Esophagus muscularis mucosa (tissue), 3 donors: ENCODE measurements at regions not wholly inside any gene's neighbourhood (a gene's known extent, or its start where the extent isn't known, plus 50 kb on each side); places are given as distances from the start of the nearest gene placed in this dataset.

Experiments used
- POLR2A ChIP-seq: fragments of 450-650 bp; IDR thresholded peaks from one replicate; pipeline ENCODE4 v1.6.1; 2017; ENCODE audit warnings: antibody characterized with exemption, moderate library complexity, mild to moderate bottlenecking, low read depth
- TF ChIP-seq, protein P1 (sequence below), 3 experiments: fragments of 200-600 bp in 2 of 3; fragments of 450-650 bp in 1 of 3; sonication (generic) in 2 of 3; IDR thresholded peaks; one replicate each; pipeline ENCODE4 v1.5.1; 2017 to 2019; ENCODE audit warnings: antibody characterized with exemption in 3 of 3, mild to moderate bottlenecking in 2 of 3, moderate library complexity in 1 of 3

DNA sequence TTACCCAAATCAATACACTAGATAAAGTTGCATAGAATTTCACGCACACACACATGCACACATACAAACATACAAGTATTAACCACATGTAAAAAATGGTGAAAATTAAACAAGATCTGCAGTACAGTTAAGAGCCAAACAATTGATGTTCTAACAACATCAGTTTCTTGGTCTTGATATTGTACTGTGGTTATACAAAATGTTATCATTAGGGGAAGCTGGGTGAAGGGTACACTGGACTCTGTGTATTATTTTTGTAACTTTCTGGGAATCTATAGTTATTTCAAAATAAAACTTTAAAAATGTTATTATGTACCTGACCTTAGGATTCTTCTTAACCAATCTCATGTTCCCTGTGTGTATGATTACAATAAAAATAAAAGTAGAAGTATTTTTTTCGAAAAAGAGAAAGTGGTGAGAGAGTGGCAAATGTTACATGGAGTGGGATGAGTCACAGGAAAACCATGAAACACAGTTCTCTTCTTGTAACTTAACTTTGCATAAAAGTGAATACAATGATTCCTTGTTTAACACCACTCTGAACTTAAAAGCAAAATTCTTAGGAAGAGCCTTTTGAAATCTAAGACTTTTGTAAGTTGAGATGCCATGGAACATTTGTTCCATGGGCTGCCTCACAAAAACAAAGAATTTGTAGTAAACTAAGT, 101.6 kb upstream of the RUNX1 start:
- TF ChIP-seq, protein P1, sequence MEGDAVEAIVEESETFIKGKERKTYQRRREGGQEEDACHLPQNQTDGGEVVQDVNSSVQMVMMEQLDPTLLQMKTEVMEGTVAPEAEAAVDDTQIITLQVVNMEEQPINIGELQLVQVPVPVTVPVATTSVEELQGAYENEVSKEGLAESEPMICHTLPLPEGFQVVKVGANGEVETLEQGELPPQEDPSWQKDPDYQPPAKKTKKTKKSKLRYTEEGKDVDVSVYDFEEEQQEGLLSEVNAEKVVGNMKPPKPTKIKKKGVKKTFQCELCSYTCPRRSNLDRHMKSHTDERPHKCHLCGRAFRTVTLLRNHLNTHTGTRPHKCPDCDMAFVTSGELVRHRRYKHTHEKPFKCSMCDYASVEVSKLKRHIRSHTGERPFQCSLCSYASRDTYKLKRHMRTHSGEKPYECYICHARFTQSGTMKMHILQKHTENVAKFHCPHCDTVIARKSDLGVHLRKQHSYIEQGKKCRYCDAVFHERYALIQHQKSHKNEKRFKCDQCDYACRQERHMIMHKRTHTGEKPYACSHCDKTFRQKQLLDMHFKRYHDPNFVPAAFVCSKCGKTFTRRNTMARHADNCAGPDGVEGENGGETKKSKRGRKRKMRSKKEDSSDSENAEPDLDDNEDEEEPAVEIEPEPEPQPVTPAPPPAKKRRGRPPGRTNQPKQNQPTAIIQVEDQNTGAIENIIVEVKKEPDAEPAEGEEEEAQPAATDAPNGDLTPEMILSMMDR (IDR thresholded peaks at IDR 0.05): no peak
- no peak for TF ChIP-seq POLR2A
